BJ (cell line): ENCODE measurements at regions not wholly inside any gene's neighbourhood (a gene's known extent, or its start where the extent isn't known, plus 50 kb on each side); places are given as distances from the start of the nearest gene placed in this dataset.

Experiments
- CTCF ChIA-PET: fragments of 350-600 bp; formaldehyde crosslinking; extraction: SDS; loops from one replicate; lab custom pipeline; 2021; ENCODE audit warnings: antibody characterized with exemption, inconsistent platforms; lab: Yijun Ruan, JAX
- POLR2A ChIA-PET: fragments of 300-600 bp; sonication (Branson Sonifier 250); formaldehyde crosslinking; extraction: SDS; loops from one replicate; lab custom pipeline; 2021; ENCODE audit warnings: antibody characterized with exemption; lab: Charles Lee
- DNase-seq: peaks from one replicate; pipeline ENCODE4 v3.0.0-alpha.2; 2011; ENCODE audit warnings: low read depth
- H3K27me3 ChIP-seq: 2 replicates; pipeline ENCODE4 v1.6.0; 2011; ENCODE audit warnings: low read length; ENCODE audit not compliant: control insufficient read depth, insufficient read depth
- H3K36me3 ChIP-seq: 2 replicates; pipeline ENCODE4 v1.5.1; 2011; ENCODE audit warnings: low read length; ENCODE audit not compliant: control insufficient read depth, insufficient read depth
- H3K4me3 ChIP-seq: 2 replicates; pipeline ENCODE4 v1.5.1; 2011; ENCODE audit warnings: low read depth, mild to moderate bottlenecking, control low read depth, low read length
- CTCF ChIP-seq: IDR thresholded peaks from 2 replicates; pipeline ENCODE4 v1.5.1; 2011; ENCODE audit warnings: low read depth, mild to moderate bottlenecking, control low read depth, inconsistent platforms, low read length, moderate library complexity; ENCODE audit not compliant: insufficient read depth

GRCh38 chr7:28263622-28264271, 83.2 kb upstream of the JAZF1 start:
- ChIA-PET CTCF (interaction anchor here (1.1 kb wide), 1 partner anchor 166 kb away, joined by 4 read pairs; no protein-coding TSS in a partner anchor), POLR2A (no interaction called here)
- no peaks in the 10 kb centered on the region for H3K27me3 ChIP-seq
- H3K36me3 ChIP-seq = no peaks in the 10 kb centered on the region
- DNase-seq = no peak
- no peak overlapping the region for H3K4me3 ChIP-seq
- TF ChIP-seq CTCF = no peak

GRCh38 chr7:28266402-28266801, 85.8 kb upstream of the JAZF1 start:
- CTCF ChIA-PET = interaction anchor here (1.2 kb wide), 1 partner anchor 131 kb away, joined by 3 read pairs; no protein-coding TSS in a partner anchor
- POLR2A ChIA-PET = no interaction called here

DNA sequence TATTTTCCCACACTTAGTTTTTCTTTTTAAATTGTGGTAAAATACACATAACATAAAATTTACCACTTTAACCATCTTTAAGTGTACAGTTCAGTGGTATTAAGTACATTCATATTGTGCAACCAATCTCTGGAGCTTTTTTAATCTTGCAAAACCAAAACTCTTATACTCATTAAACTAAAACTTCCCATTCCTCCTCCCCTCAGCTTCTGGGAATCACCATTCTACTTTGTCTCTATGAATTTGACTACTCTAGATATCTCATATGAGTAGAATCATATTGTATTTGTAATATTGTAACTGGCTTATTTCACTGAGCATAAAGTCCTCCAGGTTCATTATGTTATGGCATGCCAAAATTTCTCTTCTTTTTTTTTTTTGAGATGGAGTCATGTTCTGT, 86.4 kb upstream of the JAZF1 start:
- H3K36me3 ChIP-seq = no peaks in the 10 kb centered on the region
- H3K4me3 ChIP-seq = no peak overlapping the region
- H3K27me3 ChIP-seq = no peaks in the 10 kb centered on the region
- CTCF ChIA-PET = no interaction called here
- POLR2A ChIA-PET = no interaction called here
- DNase-seq = no peak
- no peak for TF ChIP-seq CTCF

More at GRCh38 chr7:28266402-28266801, 85.8 kb upstream of the JAZF1 start:
- Histone ChIP-seq H3K4me3 (no peak overlapping the region), H3K36me3 (no peaks in the 10 kb centered on the region), H3K27me3 (no peaks in the 10 kb centered on the region)
- DNase-seq = no peak
- TF ChIP-seq CTCF = no peak

DNA sequence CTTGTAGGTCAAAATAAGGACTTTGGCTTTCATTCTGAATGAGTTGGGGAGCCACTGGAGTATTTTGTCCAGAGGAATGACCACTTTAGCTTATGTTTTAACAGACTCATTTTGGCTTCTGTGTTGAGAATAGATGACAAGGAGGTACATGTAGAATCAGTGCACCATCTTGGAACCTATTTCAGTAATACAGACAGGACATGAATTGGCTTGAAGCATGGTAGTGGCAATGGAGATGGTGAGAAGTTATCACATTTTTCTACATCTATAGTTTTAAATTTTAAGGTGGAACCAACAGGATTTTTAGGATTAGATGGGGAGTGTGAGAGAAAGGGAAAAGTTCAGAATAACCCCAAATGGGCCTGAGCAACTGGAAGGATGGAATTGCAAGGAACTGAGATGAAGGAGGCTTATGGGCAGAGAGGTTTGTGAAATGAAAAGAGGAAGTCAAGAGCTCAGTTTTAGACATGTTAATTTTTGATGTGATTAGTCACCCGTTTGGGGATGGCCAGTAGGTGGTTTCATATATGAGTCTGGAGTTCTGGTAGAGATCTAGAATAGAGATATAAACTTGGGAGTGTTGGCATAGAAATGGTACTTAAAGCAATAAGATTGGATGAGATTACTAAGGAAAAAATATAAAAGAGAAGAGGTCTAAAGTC, 89.2 kb upstream of the JAZF1 start:
- no peak for DNase-seq

More for the DNA sequence above, 89.2 kb upstream of the JAZF1 start:
- no peaks in the 10 kb centered on the region for H3K27me3 ChIP-seq
- no peaks in the 10 kb centered on the region for H3K36me3 ChIP-seq
- ChIA-PET POLR2A (interaction anchor here (0.7 kb wide), 1 partner anchor 141 kb away, joined by 3 read pairs; no protein-coding TSS in a partner anchor), CTCF (interaction anchor here (0.8 kb wide), 1 partner anchor 25 kb away, joined by 4 read pairs; no protein-coding TSS in a partner anchor)
- no peak overlapping the region for H3K4me3 ChIP-seq
- no peak for TF ChIP-seq CTCF
